Nephron progenitor cell (in vitro differentiated cells): ENCODE measurements at regions not wholly inside any gene's neighbourhood (a gene's known extent, or its start where the extent isn't known, plus 50 kb on each side); places are given as distances from the start of the nearest gene placed in this dataset.

ENCODE experiments used
- DNase-seq: peaks from one replicate; pipeline ENCODE4 v3.0.0; 2021
- H3K27ac Mint-ChIP-seq: 2 replicates; pipeline ENCODE4 v1.8.0; 2021; ENCODE audit warnings: mild to moderate bottlenecking, moderate library complexity, mixed read lengths
- H3K27me3 Mint-ChIP-seq: 2 replicates; pipeline ENCODE4 v1.8.0; 2021; ENCODE audit warnings: mild to moderate bottlenecking, low read depth, mixed read lengths; ENCODE audit not compliant: poor library complexity
- H3K36me3 Mint-ChIP-seq: 2 replicates; pipeline ENCODE4 v1.8.0; 2021; ENCODE audit warnings: low read depth, mixed read lengths
- H3K4me1 Mint-ChIP-seq: 2 replicates; pipeline ENCODE4 v1.8.0; 2021; ENCODE audit warnings: mixed read lengths
- H3K4me3 Mint-ChIP-seq: 2 replicates; pipeline ENCODE4 v1.8.0; 2021; ENCODE audit warnings: mild to moderate bottlenecking, moderate library complexity, mixed read lengths
- H3K9me3 Mint-ChIP-seq: 2 replicates; pipeline ENCODE4 v1.8.0; 2021; ENCODE audit warnings: mild to moderate bottlenecking, moderate library complexity, mixed read lengths
- TF ChIP-seq, protein P1 (sequence below): fragments of 200-600 bp; sonication (generic); IDR thresholded peaks from 2 replicates; pipeline ENCODE4 v1.5.0; 2021; ENCODE audit warnings: antibody characterized with exemption

DNA sequence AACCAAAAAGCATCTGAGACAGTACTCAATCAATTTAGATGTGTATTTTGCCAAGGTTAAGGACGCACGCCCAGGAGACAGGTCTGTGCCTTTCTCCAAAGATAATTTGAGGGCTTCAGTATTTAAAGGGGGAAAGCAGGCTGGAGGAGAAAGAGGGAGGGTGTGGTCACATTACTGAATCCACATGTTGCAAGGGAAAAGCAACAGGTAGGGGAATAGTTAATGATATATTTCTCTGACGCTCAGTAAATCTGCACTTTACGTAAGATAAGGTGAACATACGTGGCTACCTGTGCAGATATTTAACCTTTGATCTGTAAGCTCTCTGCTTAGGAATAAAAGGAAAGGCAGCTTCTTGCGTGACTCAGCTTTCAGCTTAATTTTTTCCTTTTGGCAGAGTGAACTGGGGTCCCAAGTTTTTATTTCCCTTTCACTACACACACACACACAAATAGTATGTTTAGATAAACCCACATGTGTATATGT, 443.4 kb downstream of the NTRK2 start:
- Mint-ChIP-seq H3K4me3 (no peak overlapping the region), H3K36me3 (no peaks in the 10 kb centered on the region), H3K27ac (no peak overlapping the region), H3K27me3 (no peaks in the 10 kb centered on the region), H3K4me1 (peaks cover 18% of the 10 kb centered on the region), H3K9me3 (no peaks in the 10 kb centered on the region)
- no peak for DNase-seq
- TF ChIP-seq, protein P1, sequence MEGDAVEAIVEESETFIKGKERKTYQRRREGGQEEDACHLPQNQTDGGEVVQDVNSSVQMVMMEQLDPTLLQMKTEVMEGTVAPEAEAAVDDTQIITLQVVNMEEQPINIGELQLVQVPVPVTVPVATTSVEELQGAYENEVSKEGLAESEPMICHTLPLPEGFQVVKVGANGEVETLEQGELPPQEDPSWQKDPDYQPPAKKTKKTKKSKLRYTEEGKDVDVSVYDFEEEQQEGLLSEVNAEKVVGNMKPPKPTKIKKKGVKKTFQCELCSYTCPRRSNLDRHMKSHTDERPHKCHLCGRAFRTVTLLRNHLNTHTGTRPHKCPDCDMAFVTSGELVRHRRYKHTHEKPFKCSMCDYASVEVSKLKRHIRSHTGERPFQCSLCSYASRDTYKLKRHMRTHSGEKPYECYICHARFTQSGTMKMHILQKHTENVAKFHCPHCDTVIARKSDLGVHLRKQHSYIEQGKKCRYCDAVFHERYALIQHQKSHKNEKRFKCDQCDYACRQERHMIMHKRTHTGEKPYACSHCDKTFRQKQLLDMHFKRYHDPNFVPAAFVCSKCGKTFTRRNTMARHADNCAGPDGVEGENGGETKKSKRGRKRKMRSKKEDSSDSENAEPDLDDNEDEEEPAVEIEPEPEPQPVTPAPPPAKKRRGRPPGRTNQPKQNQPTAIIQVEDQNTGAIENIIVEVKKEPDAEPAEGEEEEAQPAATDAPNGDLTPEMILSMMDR, result no peak

DNA sequence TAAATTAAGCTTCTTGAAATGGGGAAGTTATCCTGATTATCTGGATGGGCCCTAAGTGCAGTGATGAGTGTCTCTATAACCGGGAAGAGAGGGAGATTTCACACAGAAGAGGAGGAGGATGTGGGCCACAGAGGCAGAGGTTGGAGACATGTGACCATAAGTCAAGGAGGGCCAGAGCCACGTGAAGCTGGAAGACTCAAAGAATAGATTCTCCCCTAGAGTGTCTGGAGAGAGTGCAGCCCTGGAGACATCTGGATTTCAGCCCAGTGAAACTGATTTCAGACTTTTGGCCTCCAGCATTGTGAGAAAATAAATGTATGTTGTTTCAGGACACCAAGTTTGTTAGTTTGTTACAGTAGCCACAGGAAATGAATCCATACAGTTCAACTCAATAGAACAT, 442.9 kb downstream of the NTRK2 start:
- no peaks in the 10 kb centered on the region for H3K9me3 Mint-ChIP-seq
- TF ChIP-seq, protein P1, result no peak
- no peak overlapping the region for H3K27ac Mint-ChIP-seq
- H3K36me3 Mint-ChIP-seq, result no peaks in the 10 kb centered on the region
- no peak overlapping the region for H3K4me3 Mint-ChIP-seq
- no peak for DNase-seq
- H3K4me1 Mint-ChIP-seq, result peaks cover 18% of the 10 kb centered on the region
- no peaks in the 10 kb centered on the region for H3K27me3 Mint-ChIP-seq

DNA sequence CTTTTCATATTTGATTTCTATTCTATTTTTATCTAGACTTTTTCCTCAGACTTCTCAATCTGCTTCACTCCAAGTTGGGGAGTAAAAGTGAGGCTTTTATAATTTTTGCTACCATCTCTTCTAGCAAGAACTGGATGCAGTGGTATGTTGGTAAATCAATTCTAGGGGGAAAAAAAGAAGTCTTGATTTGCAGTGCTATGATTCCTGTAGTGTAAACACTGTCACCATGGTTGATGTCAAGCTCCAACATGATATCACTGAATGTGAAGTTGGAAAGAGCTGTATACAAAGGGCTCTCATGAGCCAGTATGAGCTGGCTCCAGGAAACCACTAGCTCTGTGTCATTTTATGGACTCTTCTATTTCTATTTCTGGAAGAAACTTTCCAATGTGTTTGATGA, 439.2 kb downstream of the NTRK2 start:
- Mint-ChIP-seq H3K4me1 (peaks cover 18% of the 10 kb centered on the region), H3K27ac (no peak overlapping the region), H3K36me3 (no peaks in the 10 kb centered on the region), H3K4me3 (no peak overlapping the region), H3K27me3 (no peaks in the 10 kb centered on the region), H3K9me3 (no peaks in the 10 kb centered on the region)
- TF ChIP-seq, protein P1, result no peak
- DNase-seq, result no peak

DNA sequence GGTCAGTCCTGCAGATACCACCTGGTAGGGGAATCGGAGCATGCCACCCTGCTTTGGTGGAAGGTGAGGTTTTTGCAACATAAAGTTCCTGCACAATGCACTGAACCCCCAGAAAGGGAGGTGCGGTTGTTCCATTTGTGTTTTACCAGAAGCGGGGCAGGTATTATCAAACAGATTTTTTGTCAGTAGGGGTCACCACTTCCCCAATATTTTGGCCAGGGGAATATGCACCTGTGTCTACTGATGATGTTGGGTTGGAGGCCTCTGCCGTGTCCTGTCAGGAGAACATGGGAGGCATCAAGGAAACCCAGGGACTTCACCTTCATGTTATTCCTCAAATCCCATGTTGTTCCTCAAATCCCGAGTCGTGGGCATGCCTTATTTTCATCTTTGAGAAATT, 438.7 kb downstream of the NTRK2 start:
- Mint-ChIP-seq H3K36me3 (no peaks in the 10 kb centered on the region), H3K27ac (no peak overlapping the region), H3K4me1 (peaks cover 18% of the 10 kb centered on the region), H3K9me3 (no peaks in the 10 kb centered on the region), H3K27me3 (no peaks in the 10 kb centered on the region), H3K4me3 (no peak overlapping the region)
- TF ChIP-seq, protein P1, result no peak
- no peak for DNase-seq

DNA sequence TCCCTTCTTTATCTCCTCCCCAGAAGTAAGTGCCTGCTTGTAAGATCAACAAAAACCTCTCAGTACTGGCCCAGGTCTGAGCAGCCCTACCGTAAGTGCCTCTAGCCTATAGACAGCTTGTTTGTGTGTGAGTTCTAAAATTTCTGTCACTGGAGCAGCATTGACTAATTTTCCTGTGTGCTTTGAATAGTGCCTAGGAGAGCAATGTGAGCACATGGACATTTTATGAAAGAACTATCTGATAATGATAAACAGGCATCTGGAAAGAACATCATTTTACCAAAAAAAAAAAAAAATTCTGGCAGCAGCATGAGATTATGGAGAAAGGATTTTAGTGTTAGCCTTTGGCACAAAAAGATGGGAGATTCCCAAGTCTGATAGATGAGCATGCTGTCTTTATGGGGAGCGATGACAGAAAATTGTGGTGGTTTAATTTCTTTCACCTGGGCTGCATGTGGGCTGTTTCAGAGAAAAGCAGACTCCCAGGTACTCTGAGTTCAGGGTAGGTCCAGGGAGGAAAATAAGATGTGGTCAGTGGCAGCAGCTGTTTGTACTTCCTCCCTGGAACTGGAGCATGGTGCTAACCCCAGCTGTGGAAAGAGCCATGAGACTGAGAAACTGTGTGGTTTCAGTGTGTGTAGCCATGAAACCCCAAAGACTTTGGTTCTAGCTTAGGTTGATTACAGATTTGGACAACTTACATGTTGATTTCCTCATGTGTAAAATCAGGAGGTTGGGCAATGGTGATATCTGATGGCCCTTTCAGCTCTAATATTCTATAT, 419.9 kb downstream of the NTRK2 start:
- H3K27me3 Mint-ChIP-seq, result no peaks in the 10 kb centered on the region
- H3K27ac Mint-ChIP-seq, result peak overlapping the region; percentile 78
- H3K4me3 Mint-ChIP-seq, result no peak overlapping the region
- TF ChIP-seq, protein P1, result no peak
- H3K36me3 Mint-ChIP-seq, result peaks cover 4% of the 10 kb centered on the region
- peaks cover 17% of the 10 kb centered on the region for H3K4me1 Mint-ChIP-seq
- H3K9me3 Mint-ChIP-seq, result peaks cover 9% of the 10 kb centered on the region
- DNase-seq, result no peak

DNA sequence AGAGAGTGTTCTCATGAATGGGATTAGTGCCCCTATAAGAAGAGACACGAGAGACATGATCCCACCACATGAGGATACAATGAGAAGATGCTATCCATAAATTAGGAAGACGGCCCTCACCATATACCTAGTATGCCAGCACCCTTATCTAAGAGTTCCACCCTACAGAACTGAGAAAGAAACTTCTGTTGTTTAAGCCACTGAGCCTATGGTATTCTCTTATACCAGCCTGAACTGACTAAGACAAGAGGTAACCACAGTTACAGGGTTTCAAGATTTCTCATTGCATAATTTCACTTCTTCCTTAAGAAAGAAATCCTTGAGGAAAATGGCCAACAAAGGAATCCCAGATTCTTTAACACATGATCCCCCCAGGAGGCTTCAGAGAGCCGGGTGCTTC, 412.4 kb downstream of the NTRK2 start:
- TF ChIP-seq, protein P1, result no peak

More for the DNA sequence above, 412.4 kb downstream of the NTRK2 start:
- H3K36me3 Mint-ChIP-seq, result peaks cover 4% of the 10 kb centered on the region
- peaks cover 8% of the 10 kb centered on the region for H3K4me1 Mint-ChIP-seq
- no peak for DNase-seq
- no peak overlapping the region for H3K27ac Mint-ChIP-seq
- no peak overlapping the region for H3K4me3 Mint-ChIP-seq
- H3K27me3 Mint-ChIP-seq, result peaks cover 4% of the 10 kb centered on the region
- H3K9me3 Mint-ChIP-seq, result peaks cover 28% of the 10 kb centered on the region
